ENCODE measurements at regions not wholly inside any gene's neighbourhood (a gene's known extent, or its start where the extent isn't known, plus 50 kb on each side); places are given as distances from the start of the nearest gene placed in this dataset.

DNA sequence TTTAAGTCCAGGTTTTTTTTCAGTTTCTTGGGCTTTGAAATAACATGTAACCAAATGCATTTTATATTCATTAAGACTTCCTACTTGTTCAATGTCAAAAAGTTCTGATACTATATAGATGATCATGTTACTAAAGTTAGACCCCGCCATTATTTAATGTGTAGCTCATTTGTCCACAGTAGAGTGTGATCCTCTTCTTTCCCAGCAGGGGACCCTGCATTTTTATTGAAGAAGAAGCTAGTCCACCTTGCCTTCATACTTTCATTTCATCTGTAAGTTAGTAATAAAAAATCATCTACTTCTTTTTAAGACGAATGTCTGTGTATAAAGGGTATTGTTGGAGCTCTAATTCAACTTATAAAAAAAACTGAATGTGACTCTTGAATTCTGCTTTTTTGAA is 404.6 kb downstream of the SI start:
- CTCF ChIA-PET: no interaction called here
- WGBS (ENCODE audit: missing lambda C conversion rate): 14% methylated on average over 2 of the region's 2 CpGs
- no peak for DNase-seq (ENCODE audit: low read depth in 1 of 2, low spot score in 1 of 2)

DNA sequence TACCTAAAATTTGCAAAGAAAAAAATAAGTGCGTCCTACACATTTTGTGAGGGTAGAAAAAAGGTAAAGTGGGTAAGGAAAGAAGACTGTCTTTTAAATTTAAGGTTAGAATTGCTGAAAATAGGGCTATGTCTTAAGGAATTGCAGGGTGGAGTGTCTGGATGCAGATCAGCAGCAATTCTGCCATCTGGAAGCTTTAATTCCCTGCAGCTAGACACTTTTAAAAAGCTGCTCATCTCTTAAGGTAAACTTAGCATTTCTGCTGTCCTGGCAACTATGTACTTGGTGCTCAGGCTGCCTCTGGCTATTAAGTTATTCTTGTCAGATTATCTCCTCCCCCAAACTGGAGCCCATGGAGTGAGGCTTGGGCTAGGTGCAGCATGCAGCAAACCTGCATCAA is 420.2 kb downstream of the SI start:
- Histone ChIP-seq H3K4me1 (no peaks in the 10 kb centered on the region), H3K9me3 (no peaks in the 10 kb centered on the region), H3K4me2 (no peak overlapping the region), H3K27ac (no peak overlapping the region), H3K4me3 (no peak overlapping the region)
- TF ChIP-seq TFCP2L1 (CRISPR knock-in tag; IDR thresholded peaks at IDR 0.05): no peak
- no peak for TF ChIP-seq MAFK (IDR thresholded peaks at IDR 0.05; ENCODE audit: partially characterized antibody)
- no peak for TF ChIP-seq EHMT2 (IDR thresholded peaks at IDR 0.05; ENCODE audit: low read depth)
- TF ChIP-seq ESRRA (IDR thresholded peaks at IDR 0.05; ENCODE audit: borderline replicate concordance, low read length): no peak
- TF ChIP-seq, protein P1, sequence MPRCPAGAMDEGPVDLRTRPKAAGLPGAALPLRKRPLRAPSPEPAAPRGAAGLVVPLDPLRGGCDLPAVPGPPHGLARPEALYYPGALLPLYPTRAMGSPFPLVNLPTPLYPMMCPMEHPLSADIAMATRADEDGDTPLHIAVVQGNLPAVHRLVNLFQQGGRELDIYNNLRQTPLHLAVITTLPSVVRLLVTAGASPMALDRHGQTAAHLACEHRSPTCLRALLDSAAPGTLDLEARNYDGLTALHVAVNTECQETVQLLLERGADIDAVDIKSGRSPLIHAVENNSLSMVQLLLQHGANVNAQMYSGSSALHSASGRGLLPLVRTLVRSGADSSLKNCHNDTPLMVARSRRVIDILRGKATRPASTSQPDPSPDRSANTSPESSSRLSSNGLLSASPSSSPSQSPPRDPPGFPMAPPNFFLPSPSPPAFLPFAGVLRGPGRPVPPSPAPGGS (IDR thresholded peaks at IDR 0.05): no peak
- no peak for TF ChIP-seq RAD21 (conservative IDR thresholded peaks at IDR 0.05 in 1 of 2, IDR thresholded peaks at IDR 0.05 in 1 of 2)
- no peak for TF ChIP-seq HEYL (CRISPR knock-in tag; IDR thresholded peaks at IDR 0.05)
- no peak for TF ChIP-seq HOXB13 (CRISPR knock-in tag; IDR thresholded peaks at IDR 0.05; ENCODE audit: low read depth)
- no peak for DNase-seq (ENCODE audit: low read depth in 1 of 2, low spot score in 1 of 2)
- FAIRE-seq: no peak
- no peak for ATAC-seq
- CTCF ChIA-PET: no interaction called here
- 48% methylated on average over 1 of the region's 1 CpG for WGBS (ENCODE audit: missing lambda C conversion rate)
- POLR2A ChIA-PET: no interaction called here

More for the DNA sequence above, 404.6 kb downstream of the SI start:
- POLR2A ChIA-PET: no interaction called here
- H3K4me3 ChIP-seq: no peak overlapping the region
- no peaks in the 10 kb centered on the region for H3K9me3 ChIP-seq
- H3K27ac ChIP-seq: no peak overlapping the region
- TF ChIP-seq HOXB5 (CRISPR knock-in tag; IDR thresholded peaks at IDR 0.05) (no peak), BHLHE40 (IDR thresholded peaks at IDR 0.05; ENCODE audit: low read depth, low read length) (no peak), FOXS1 (CRISPR knock-in tag; IDR thresholded peaks at IDR 0.05) (no peak)
- TF ChIP-seq, protein P2, sequence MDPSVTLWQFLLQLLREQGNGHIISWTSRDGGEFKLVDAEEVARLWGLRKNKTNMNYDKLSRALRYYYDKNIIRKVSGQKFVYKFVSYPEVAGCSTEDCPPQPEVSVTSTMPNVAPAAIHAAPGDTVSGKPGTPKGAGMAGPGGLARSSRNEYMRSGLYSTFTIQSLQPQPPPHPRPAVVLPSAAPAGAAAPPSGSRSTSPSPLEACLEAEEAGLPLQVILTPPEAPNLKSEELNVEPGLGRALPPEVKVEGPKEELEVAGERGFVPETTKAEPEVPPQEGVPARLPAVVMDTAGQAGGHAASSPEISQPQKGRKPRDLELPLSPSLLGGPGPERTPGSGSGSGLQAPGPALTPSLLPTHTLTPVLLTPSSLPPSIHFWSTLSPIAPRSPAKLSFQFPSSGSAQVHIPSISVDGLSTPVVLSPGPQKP (IDR thresholded peaks at IDR 0.05; ENCODE audit: low read depth, low read length): no peak
- H3K4me2 ChIP-seq: no peak overlapping the region
- FAIRE-seq: no peak
- no peak for ATAC-seq
- H3K4me1 ChIP-seq: no peaks in the 10 kb centered on the region

DNA sequence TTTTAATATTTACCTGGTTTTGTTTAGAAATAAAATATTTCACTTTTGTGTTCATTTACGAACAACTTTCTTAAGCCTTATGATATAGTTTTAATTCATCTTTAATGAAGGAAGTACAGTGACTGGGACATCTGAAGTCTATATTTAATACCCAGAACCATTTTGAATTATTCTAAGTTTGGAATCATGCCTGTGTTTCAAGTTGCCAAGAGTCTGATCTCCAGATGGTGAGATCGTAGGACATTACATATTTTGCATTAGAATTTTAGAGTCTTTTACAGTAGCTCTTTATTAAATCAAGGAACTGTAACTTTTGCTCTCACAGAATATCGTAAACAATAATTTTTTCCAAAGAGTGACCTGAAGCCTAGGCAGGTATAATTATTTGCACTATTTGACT is 420.7 kb downstream of the SI start:
- ChIA-PET POLR2A (no interaction called here), CTCF (no interaction called here)
- TF ChIP-seq EHF (CRISPR knock-in tag; IDR thresholded peaks at IDR 0.05): no peak
- no peak for TF ChIP-seq RARB (CRISPR knock-in tag; IDR thresholded peaks at IDR 0.05)
- TF ChIP-seq JUNB (IDR thresholded peaks at IDR 0.05): no peak
- no peak for TF ChIP-seq HMGXB4 (CRISPR knock-in tag; IDR thresholded peaks at IDR 0.05; ENCODE audit: borderline replicate concordance)
- no peak for TF ChIP-seq CHD4 (IDR thresholded peaks at IDR 0.05; ENCODE audit: borderline replicate concordance)
- TF ChIP-seq PHF8 (IDR thresholded peaks at IDR 0.05; ENCODE audit: borderline replicate concordance, low read depth): no peak
- no peak for TF ChIP-seq CHD2 (IDR thresholded peaks at IDR 0.05; ENCODE audit: low read length, partially characterized antibody)
- no peak for TF ChIP-seq TP53 (CRISPR knock-in tag; IDR thresholded peaks at IDR 0.05)
- no peak for TF ChIP-seq FOSB (CRISPR knock-in tag; IDR thresholded peaks at IDR 0.05)
- no peak for TF ChIP-seq TFCP2L1 (CRISPR knock-in tag; IDR thresholded peaks at IDR 0.05)
- TF ChIP-seq, protein P2 (IDR thresholded peaks at IDR 0.05; ENCODE audit: low read depth, low read length): no peak
- TF ChIP-seq RCOR1 (IDR thresholded peaks at IDR 0.05; ENCODE audit: low read depth, low read length): no peak
- Histone ChIP-seq H3K4me2 (no peak overlapping the region), H3K9me3 (no peaks in the 10 kb centered on the region), H3K27ac (no peak overlapping the region), H3K4me3 (no peak overlapping the region), H3K4me1 (no peaks in the 10 kb centered on the region)
- DNase-seq (ENCODE audit: low read depth in 1 of 2, low spot score in 1 of 2) (no peak), ATAC-seq (no peak), FAIRE-seq (no peak)
- 62% methylated on average over 3 of the region's 3 CpGs for WGBS (ENCODE audit: missing lambda C conversion rate)

All from A549 (cell line).